ENCODE measurements at regions not wholly inside any gene's neighbourhood (a gene's known extent, or its start where the extent isn't known, plus 50 kb on each side); places are given as distances from the start of the nearest gene placed in this dataset.
"Not testable (repeated sequence)": the region's sequence is repeated elsewhere in the genome, so short reads cannot be mapped to it uniquely, and the experiment has no call there.

DNA sequence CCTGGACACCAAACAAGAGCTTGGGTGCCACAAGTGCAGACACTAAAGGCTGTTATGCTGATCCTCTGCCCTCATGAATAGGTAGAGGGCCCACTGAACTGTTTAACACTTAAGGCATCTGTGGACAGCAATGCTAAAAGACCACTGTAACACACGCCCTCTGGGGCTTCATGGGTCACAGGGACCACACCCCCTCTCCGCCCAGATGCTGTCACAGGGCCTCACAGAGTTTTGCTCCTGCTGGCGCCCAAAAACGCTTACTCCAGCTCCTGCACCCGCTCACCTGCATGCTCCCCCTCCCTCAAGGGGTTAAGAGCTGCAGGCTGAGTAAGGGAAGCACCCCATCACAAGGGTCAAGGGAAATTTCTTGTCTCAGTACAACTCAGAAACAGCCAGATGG, 141.8 kb upstream of the NUDT4 start:
- no peak overlapping the region for H2AFZ ChIP-seq (ENCODE audit: low read length)
- no peaks in the 10 kb centered on the region for H3K27me3 ChIP-seq (ENCODE audit: insufficient read depth, low read length)
- TF ChIP-seq, protein P1, sequence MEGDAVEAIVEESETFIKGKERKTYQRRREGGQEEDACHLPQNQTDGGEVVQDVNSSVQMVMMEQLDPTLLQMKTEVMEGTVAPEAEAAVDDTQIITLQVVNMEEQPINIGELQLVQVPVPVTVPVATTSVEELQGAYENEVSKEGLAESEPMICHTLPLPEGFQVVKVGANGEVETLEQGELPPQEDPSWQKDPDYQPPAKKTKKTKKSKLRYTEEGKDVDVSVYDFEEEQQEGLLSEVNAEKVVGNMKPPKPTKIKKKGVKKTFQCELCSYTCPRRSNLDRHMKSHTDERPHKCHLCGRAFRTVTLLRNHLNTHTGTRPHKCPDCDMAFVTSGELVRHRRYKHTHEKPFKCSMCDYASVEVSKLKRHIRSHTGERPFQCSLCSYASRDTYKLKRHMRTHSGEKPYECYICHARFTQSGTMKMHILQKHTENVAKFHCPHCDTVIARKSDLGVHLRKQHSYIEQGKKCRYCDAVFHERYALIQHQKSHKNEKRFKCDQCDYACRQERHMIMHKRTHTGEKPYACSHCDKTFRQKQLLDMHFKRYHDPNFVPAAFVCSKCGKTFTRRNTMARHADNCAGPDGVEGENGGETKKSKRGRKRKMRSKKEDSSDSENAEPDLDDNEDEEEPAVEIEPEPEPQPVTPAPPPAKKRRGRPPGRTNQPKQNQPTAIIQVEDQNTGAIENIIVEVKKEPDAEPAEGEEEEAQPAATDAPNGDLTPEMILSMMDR (IDR thresholded peaks at IDR 0.05; ENCODE audit: extremely low read depth, low read depth, low read length) = no peak
- no peak overlapping the region for H3K4me2 ChIP-seq (ENCODE audit: insufficient read depth, low read length)
- no peak for DNase-seq (ENCODE audit: insufficient read length, low spot score, missing footprints)
- no peak overlapping the region for H3K27ac ChIP-seq (ENCODE audit: low read depth, low read length)
- no peaks in the 10 kb centered on the region for H3K36me3 ChIP-seq (ENCODE audit: insufficient read depth, low read length)
- H3K4me3 ChIP-seq (ENCODE audit: insufficient read depth, low read length) = no peak overlapping the region
- H3K4me1 ChIP-seq (ENCODE audit: insufficient read depth, low read length) = no peaks in the 10 kb centered on the region
- H3K79me2 ChIP-seq (ENCODE audit: insufficient read depth, low read length) = no peaks in the 10 kb centered on the region
- no peaks in the 10 kb centered on the region for H4K20me1 ChIP-seq (ENCODE audit: insufficient read depth, low read length)
- no peaks in the 10 kb centered on the region for H3K9me3 ChIP-seq (ENCODE audit: low read depth, low read length)

DNA sequence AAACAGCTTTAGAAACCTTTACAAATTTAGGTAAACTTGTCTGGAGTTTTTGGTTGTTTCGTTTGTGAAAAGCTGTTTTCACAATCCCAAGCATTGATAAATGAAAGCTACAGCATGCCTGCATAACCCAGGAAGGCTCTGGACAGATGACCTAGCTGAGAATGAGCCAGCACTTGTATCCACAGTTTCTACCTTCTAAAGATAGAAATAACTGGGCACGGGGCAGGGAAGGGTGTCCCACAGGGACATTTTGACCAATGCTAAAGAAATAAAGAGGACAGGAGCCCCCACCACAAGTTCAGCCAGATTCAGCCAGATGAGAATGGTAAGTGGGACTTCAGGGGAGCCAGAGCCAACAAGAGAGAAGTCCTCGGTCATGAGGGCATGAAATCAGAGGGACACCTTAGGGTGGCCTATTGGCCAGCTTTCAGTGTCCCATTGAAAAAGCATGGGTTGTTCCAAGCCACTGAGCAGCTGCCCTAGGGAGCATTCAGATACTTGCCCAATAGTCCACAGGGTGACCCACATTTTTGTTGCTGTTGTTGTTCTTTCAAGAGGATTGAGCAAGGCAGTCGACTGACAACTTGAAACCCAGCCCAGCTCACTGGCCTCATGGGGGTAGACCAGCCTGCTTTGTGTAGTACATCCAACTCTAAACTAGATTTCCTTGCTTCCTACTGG, 140.3 kb upstream of the NUDT4 start:
- no peak overlapping the region for H3K4me2 ChIP-seq (ENCODE audit: insufficient read depth, low read length)
- H3K79me2 ChIP-seq (ENCODE audit: insufficient read depth, low read length) = no peaks in the 10 kb centered on the region
- no peaks in the 10 kb centered on the region for H3K4me1 ChIP-seq (ENCODE audit: insufficient read depth, low read length)
- no peaks in the 10 kb centered on the region for H3K36me3 ChIP-seq (ENCODE audit: insufficient read depth, low read length)
- H3K27ac ChIP-seq (ENCODE audit: low read depth, low read length) = no peak overlapping the region
- no peak for DNase-seq (ENCODE audit: insufficient read length, low spot score, missing footprints)
- no peaks in the 10 kb centered on the region for H3K27me3 ChIP-seq (ENCODE audit: insufficient read depth, low read length)
- no peaks in the 10 kb centered on the region for H3K9me3 ChIP-seq (ENCODE audit: low read depth, low read length)
- no peak overlapping the region for H3K4me3 ChIP-seq (ENCODE audit: insufficient read depth, low read length)
- no peak overlapping the region for H2AFZ ChIP-seq (ENCODE audit: low read length)
- no peaks in the 10 kb centered on the region for H4K20me1 ChIP-seq (ENCODE audit: insufficient read depth, low read length)
- TF ChIP-seq, protein P1 (IDR thresholded peaks at IDR 0.05; ENCODE audit: extremely low read depth, low read depth, low read length) = no peak

- H4K20me1 ChIP-seq (ENCODE audit: insufficient read depth, low read length); H3K4me1 ChIP-seq (ENCODE audit: insufficient read depth, low read length); H3K36me3 ChIP-seq (ENCODE audit: insufficient read depth, low read length); H3K4me2 ChIP-seq (ENCODE audit: insufficient read depth, low read length); DNase-seq (ENCODE audit: insufficient read length, low spot score, missing footprints); H3K27me3 ChIP-seq (ENCODE audit: insufficient read depth, low read length); H3K79me2 ChIP-seq (ENCODE audit: insufficient read depth, low read length); H2AFZ ChIP-seq (ENCODE audit: low read length); H3K4me3 ChIP-seq (ENCODE audit: insufficient read depth, low read length); H3K9me3 ChIP-seq (ENCODE audit: low read depth, low read length); H3K27ac ChIP-seq (ENCODE audit: low read depth, low read length): not testable (repeated sequence)
Measured at GRCh38 chr12:93238512-93239262, 139.0 kb upstream of the NUDT4 start.

DNA sequence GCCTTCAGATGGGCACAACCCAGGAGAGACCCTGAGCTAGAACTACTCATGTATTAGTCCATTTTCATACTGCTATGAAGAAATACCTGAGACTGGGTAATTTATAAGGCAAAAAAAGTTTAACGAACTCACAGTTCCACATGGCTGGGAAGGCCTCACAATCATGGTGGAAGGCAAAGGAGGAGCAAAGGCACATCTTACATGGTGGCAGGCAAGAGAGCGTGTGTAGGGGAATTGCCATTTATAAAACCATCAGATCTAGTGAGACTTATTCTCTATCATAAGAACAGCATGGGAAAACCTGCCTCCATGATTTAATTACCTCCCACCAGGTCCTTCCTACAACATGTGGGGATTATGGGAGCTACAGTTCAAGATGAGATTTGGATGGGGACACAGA, 137.9 kb upstream of the NUDT4 start:
- not testable (repeated sequence) for H2AFZ ChIP-seq (ENCODE audit: low read length); H3K4me3 ChIP-seq (ENCODE audit: insufficient read depth, low read length); H3K79me2 ChIP-seq (ENCODE audit: insufficient read depth, low read length); H3K4me2 ChIP-seq (ENCODE audit: insufficient read depth, low read length); DNase-seq (ENCODE audit: insufficient read length, low spot score, missing footprints); H3K9me3 ChIP-seq (ENCODE audit: low read depth, low read length); H3K4me1 ChIP-seq (ENCODE audit: insufficient read depth, low read length); H3K27me3 ChIP-seq (ENCODE audit: insufficient read depth, low read length); H3K27ac ChIP-seq (ENCODE audit: low read depth, low read length); H3K36me3 ChIP-seq (ENCODE audit: insufficient read depth, low read length); H4K20me1 ChIP-seq (ENCODE audit: insufficient read depth, low read length)

All from osteoblast (primary cell).